Effector memory CD8-positive, alpha-beta T cell (primary cell): ENCODE measurements at regions not wholly inside any gene's neighbourhood (a gene's known extent, or its start where the extent isn't known, plus 50 kb on each side); places are given as distances from the start of the nearest gene placed in this dataset.
"Not testable (repeated sequence)": the region's sequence is repeated elsewhere in the genome, so short reads cannot be mapped to it uniquely, and the experiment has no call there.

Experiments used
- ATAC-seq: fragments of 150-1000 bp; cut with Tn5 transposase; replicated peaks from 2 replicates; pipeline ENCODE4 v1.10.0; 2021; ENCODE audit warnings: mild to moderate bottlenecking, moderate library complexity
- DNase-seq, 3 experiments: peaks; one replicate each; pipeline ENCODE4 v3.0.0; 2021
- H3K27ac Mint-ChIP-seq, 2 donors: one replicate each; pipeline ENCODE4 v1.8.0; 2022; ENCODE audit warnings: mild to moderate bottlenecking in 2 of 2, mixed read lengths in 2 of 2, moderate library complexity in 2 of 2
- H3K27me3 Mint-ChIP-seq, 2 donors: one replicate each; pipeline ENCODE4 v1.8.0; 2022; ENCODE audit warnings: mixed read lengths in 2 of 2
- H3K36me3 Mint-ChIP-seq: one replicate; pipeline ENCODE4 v1.8.0; 2022; ENCODE audit warnings: mild to moderate bottlenecking, moderate library complexity, mixed read lengths; ENCODE audit not compliant: insufficient read depth
- H3K4me1 Mint-ChIP-seq, 2 donors: one replicate each; pipeline ENCODE4 v1.8.0; 2022; ENCODE audit warnings: low read depth in 2 of 2, mixed read lengths in 2 of 2
- H3K4me3 Mint-ChIP-seq, 2 donors: one replicate each; pipeline ENCODE4 v1.8.0; 2022; ENCODE audit warnings: mild to moderate bottlenecking in 2 of 2, mixed read lengths in 2 of 2, moderate library complexity in 2 of 2
- H3K9me3 Mint-ChIP-seq, 2 donors: one replicate each; pipeline ENCODE4 v1.8.0; 2022; ENCODE audit warnings: mixed read lengths in 2 of 2

DNA sequence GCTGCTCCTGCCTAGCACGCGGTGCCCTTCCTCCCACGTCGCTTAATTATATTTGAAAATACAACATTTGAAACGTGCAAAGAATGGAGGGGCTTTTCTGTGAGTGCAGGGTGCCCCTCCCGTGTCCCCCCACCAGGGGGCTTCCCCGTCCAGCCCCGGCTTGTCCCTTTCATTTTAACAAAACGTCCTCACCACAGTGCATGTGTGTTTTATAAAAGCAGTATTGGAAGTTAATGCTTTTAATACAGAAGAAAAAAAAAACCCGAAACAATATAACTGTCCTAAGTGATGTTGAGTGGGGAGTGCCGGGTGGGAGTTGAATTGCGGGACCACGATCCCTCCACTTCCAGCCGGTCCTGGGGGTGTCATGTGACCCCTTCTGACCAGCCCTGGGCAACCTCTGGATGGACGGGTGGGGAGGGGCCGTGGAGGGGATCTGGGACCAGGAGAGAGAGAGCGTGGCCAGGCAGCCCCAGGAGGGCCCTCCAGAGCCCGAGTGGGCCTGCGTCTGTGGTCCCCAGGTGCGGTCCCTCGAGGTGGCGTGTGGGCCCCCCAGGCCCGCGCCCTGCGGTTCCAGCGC is 155.3 kb downstream of the TMEM121 start:
- H3K9me3 Mint-ChIP-seq, H3K36me3 Mint-ChIP-seq, H3K27me3 Mint-ChIP-seq, DNase-seq, H3K4me3 Mint-ChIP-seq, H3K4me1 Mint-ChIP-seq, H3K27ac Mint-ChIP-seq, ATAC-seq: not testable (repeated sequence)

GRCh38 chr14:105682442-105682841 is 156.1 kb downstream of the TMEM121 start:
- H3K27me3 Mint-ChIP-seq, H3K4me1 Mint-ChIP-seq, H3K4me3 Mint-ChIP-seq, DNase-seq, ATAC-seq, H3K9me3 Mint-ChIP-seq, H3K36me3 Mint-ChIP-seq: not testable (repeated sequence)
- peak overlapping the region; percentile 82 for H3K27ac Mint-ChIP-seq

GRCh38 chr14:105682956-105683570 is 156.7 kb downstream of the TMEM121 start:
- Mint-ChIP-seq H3K9me3 (no peaks in the 10 kb centered on the region), H3K27me3 (no peaks in the 10 kb centered on the region), H3K4me3 (no peak overlapping the region), H3K27ac (peak overlapping the region; percentile 82), H3K4me1 (peaks cover 0 to 2% of the 10 kb centered on the region in 2 donors), H3K36me3 (no peaks in the 10 kb centered on the region)
- DNase-seq (no peak), ATAC-seq (no peak)

GRCh38 chr14:105684056-105684455 is 157.7 kb downstream of the TMEM121 start:
- not testable (repeated sequence) for H3K27ac Mint-ChIP-seq, H3K4me3 Mint-ChIP-seq, H3K9me3 Mint-ChIP-seq, H3K4me1 Mint-ChIP-seq, H3K36me3 Mint-ChIP-seq, H3K27me3 Mint-ChIP-seq, DNase-seq, ATAC-seq

DNA sequence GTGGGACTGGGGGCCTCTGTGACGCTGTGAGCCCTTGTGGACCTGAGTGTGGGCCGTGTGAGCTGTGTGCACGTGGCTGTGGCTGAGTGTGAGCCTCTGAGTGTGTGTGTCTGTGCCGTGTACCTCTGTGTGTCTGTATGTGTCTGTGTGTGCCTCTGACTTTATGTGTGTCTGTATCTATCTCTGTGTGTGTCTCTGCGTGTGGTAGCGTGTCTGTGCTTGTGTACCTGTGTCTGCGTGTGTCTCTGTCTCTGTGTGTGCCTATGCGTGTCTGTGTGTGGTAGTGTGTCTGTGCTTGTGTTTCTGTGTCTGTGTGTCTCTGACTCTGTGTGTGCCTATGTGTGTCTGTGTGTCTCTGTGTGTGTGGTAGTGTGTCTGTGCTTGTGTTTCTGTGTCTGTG is 158.2 kb downstream of the TMEM121 start:
- not testable (repeated sequence) for DNase-seq, H3K9me3 Mint-ChIP-seq, H3K4me3 Mint-ChIP-seq, ATAC-seq, H3K27ac Mint-ChIP-seq, H3K4me1 Mint-ChIP-seq, H3K27me3 Mint-ChIP-seq, H3K36me3 Mint-ChIP-seq

- peaks cover 0 to 2% of the 10 kb centered on the region in 2 donors for H3K4me1 Mint-ChIP-seq
- ATAC-seq, result no peak
- no peak overlapping the region for H3K27ac Mint-ChIP-seq
- DNase-seq, result no peak
- H3K9me3 Mint-ChIP-seq, result no peaks in the 10 kb centered on the region
- no peak overlapping the region for H3K4me3 Mint-ChIP-seq
- no peaks in the 10 kb centered on the region for H3K36me3 Mint-ChIP-seq
- no peaks in the 10 kb centered on the region for H3K27me3 Mint-ChIP-seq
Measured at GRCh38 chr14:105685003-105685402, 158.6 kb downstream of the TMEM121 start.

GRCh38 chr14:105685605-105686004 is 159.2 kb downstream of the TMEM121 start:
- not testable (repeated sequence) for H3K36me3 Mint-ChIP-seq, H3K4me3 Mint-ChIP-seq, H3K4me1 Mint-ChIP-seq, H3K9me3 Mint-ChIP-seq, ATAC-seq, H3K27ac Mint-ChIP-seq, DNase-seq, H3K27me3 Mint-ChIP-seq

GRCh38 chr14:105686050-105686449 is 159.7 kb downstream of the TMEM121 start:
- H3K9me3 Mint-ChIP-seq, H3K27ac Mint-ChIP-seq, H3K27me3 Mint-ChIP-seq, H3K36me3 Mint-ChIP-seq, H3K4me1 Mint-ChIP-seq, DNase-seq, H3K4me3 Mint-ChIP-seq: not testable (repeated sequence)
- ATAC-seq, result peak; percentile 33

DNA sequence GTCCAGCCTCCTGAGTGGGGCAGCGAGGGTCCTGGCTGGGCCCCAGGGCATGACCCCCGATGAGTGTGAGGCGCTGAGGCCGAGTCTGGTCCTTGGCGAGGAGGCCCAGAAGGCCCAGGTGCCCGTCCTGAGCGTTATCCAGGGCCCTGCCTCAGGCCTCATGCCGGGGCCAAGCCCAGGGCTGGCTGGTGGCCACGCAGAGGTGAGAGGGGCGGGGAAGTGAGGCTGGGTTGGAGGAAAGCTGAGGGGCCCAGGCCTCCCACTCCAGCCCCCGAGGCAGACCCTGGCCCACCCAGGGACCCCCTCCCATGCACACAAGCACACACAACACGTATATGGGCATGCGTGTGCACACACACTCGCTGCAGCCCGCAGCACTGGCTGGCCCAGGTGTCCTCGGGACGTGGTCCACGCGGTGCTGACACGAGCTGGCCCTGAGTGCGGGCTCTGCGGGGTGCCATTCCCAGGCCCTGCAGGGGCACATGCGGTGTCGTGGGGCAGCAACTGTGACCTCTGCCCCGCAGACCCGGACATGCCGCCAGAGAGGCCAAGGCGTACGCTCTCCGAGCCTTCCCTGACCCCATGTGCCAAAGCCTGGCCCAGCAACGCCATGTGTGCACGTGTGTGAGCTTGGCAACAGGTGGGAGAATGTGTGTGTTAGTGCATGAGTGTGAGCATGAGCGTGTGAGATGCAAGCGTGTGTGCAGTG is 160.2 kb downstream of the TMEM121 start:
- H3K4me1 Mint-ChIP-seq, ATAC-seq, DNase-seq, H3K27ac Mint-ChIP-seq, H3K4me3 Mint-ChIP-seq, H3K27me3 Mint-ChIP-seq, H3K9me3 Mint-ChIP-seq, H3K36me3 Mint-ChIP-seq: not testable (repeated sequence)

DNA sequence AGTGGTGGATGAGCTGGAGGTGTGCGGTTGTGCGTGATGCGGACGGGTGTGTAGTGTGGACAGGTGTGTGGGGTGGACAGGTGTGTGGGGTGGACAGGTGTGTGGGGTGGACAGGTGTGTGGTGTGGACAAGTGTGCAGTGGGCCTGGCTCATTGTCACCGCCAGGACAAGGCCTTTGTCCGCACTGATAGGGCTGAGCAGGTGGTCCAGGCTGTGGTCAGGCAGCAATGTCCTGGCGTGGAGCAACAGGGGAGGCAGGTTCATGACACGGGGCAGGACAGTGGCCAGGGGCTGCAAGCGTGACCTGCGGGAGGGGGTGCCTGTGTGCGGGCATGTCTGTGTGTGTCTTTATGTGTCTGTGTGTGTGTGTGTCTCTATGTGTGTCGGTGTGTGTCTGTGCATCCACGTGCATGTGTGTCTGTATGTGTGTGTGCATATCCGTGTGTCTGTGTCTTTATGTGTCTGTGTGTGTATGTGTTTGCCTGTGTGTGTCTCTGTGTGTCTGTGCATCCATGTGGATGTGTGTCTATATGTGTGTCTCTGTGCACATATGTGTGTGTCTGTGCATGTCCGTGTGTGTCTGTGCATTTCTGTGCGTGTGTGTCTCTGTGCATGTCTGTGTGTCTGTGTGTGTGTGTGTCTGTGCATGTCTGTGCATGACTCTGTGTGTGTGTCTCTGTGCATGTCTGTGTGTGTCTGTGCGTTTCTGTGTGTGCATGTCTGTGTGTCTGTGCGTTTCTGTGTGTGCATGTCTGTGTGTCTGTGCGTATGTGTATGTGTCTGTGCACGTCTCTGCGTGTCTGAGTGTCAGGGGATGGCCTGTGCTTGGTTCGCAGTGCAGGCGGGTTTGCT is 161.0 kb downstream of the TMEM121 start:
- H3K9me3 Mint-ChIP-seq, DNase-seq, H3K27ac Mint-ChIP-seq, H3K36me3 Mint-ChIP-seq, ATAC-seq, H3K4me1 Mint-ChIP-seq, H3K4me3 Mint-ChIP-seq, H3K27me3 Mint-ChIP-seq: not testable (repeated sequence)

GRCh38 chr14:105688023-105688351 is 161.6 kb downstream of the TMEM121 start:
- not testable (repeated sequence) for H3K4me3 Mint-ChIP-seq, DNase-seq, H3K27ac Mint-ChIP-seq, H3K9me3 Mint-ChIP-seq, H3K27me3 Mint-ChIP-seq, ATAC-seq, H3K4me1 Mint-ChIP-seq, H3K36me3 Mint-ChIP-seq

GRCh38 chr14:105688664-105689221 is 162.4 kb downstream of the TMEM121 start:
- H3K27me3 Mint-ChIP-seq, H3K36me3 Mint-ChIP-seq, ATAC-seq, H3K27ac Mint-ChIP-seq, DNase-seq, H3K4me1 Mint-ChIP-seq, H3K9me3 Mint-ChIP-seq, H3K4me3 Mint-ChIP-seq: not testable (repeated sequence)

GRCh38 chr14:105689722-105690121 is 163.3 kb downstream of the TMEM121 start:
- Mint-ChIP-seq H3K36me3 (no peaks in the 10 kb centered on the region), H3K9me3 (peaks cover 0 to 7% of the 10 kb centered on the region in 2 donors), H3K4me1 (peaks cover 0 to 7% of the 10 kb centered on the region in 2 donors), H3K27me3 (peaks cover 0 to 10% of the 10 kb centered on the region in 2 donors), H3K4me3 (no peak overlapping the region), H3K27ac (no peak overlapping the region)
- ATAC-seq, result no peak
- DNase-seq, result no peak
